HEK293 (cell line): ENCODE measurements at regions not wholly inside any gene's neighbourhood (a gene's known extent, or its start where the extent isn't known, plus 50 kb on each side); places are given as distances from the start of the nearest gene placed in this dataset.

Source experiments
- CTCF ChIA-PET: fragments of 350-600 bp; formaldehyde crosslinking; extraction: SDS; loops from one replicate; lab custom pipeline; 2021; ENCODE audit warnings: antibody characterized with exemption; lab: Yijun Ruan, JAX
- POLR2A ChIA-PET: fragments of 300-600 bp; formaldehyde crosslinking; extraction: SDS; loops from one replicate; lab custom pipeline; 2020; ENCODE audit warnings: antibody characterized with exemption, inconsistent platforms; lab: Yijun Ruan, JAX
- H3K27ac ChIP-seq: fragments of 200-500 bp; sonication (Bioruptor generic); 2 replicates; pipeline ENCODE4 v1.5.1; 2014; ENCODE audit warnings: low read depth, low read length, control low read depth, inconsistent platforms; ENCODE audit errors: extremely low read depth
- H3K36me3 ChIP-seq, 2 experiments: fragments of 200-500 bp in 1 of 2; sonication (Bioruptor generic) in 1 of 2; 1 replicate in 1 of 2; 2 replicates in 1 of 2; pipeline ENCODE4 v1.5.1; 2014 to 2017; ENCODE audit warnings: inconsistent platforms in 2 of 2, low read length in 2 of 2; ENCODE audit not compliant: control insufficient read depth in 2 of 2, insufficient read depth in 1 of 2
- H3K4me1 ChIP-seq: fragments of 200-500 bp; sonication (Bioruptor generic); 2 replicates; pipeline ENCODE4 v1.5.1; 2014; ENCODE audit warnings: mild to moderate bottlenecking, low read length, inconsistent platforms; ENCODE audit not compliant: control insufficient read depth, insufficient read depth
- H3K4me3 ChIP-seq: 2 replicates; pipeline ENCODE4 v1.5.1; 2011; ENCODE audit warnings: low read depth, mild to moderate bottlenecking, control low read depth, low read length, moderate library complexity
- H3K9me3 ChIP-seq: fragments of 200-500 bp; sonication (Bioruptor generic); 2 replicates; pipeline ENCODE4 v1.5.1; 2014; ENCODE audit warnings: low read depth, low read length, inconsistent platforms; ENCODE audit not compliant: control insufficient read depth, insufficient read depth
- ATF2 ChIP-seq: fragments of 450-650 bp; formaldehyde crosslinking; IDR thresholded peaks from 2 replicates; pipeline ENCODE4 v1.5.1; 2016; ENCODE audit warnings: missing biosample characterization, missing genetic modification characterization, low read depth
- KLF16 ChIP-seq: fragments of 450-650 bp; formaldehyde crosslinking; IDR thresholded peaks from 2 replicates; pipeline ENCODE4 v1.5.1; 2017; ENCODE audit warnings: missing biosample characterization, missing genetic modification characterization
- OSR2 ChIP-seq: fragments of 450-650 bp; formaldehyde crosslinking; IDR thresholded peaks from 2 replicates; pipeline ENCODE4 v1.5.1; 2016; ENCODE audit warnings: missing biosample characterization, missing genetic modification characterization
- PRDM6 ChIP-seq: fragments of 450-650 bp; formaldehyde crosslinking; IDR thresholded peaks from 2 replicates; pipeline ENCODE4 v1.5.1; 2017; ENCODE audit warnings: missing biosample characterization, missing genetic modification characterization
- TRIM28 ChIP-seq: IDR thresholded peaks from 2 replicates; pipeline ENCODE4 v1.6.1; 2011; ENCODE audit warnings: low read length, control low read depth, borderline replicate concordance
- ZFP69B ChIP-seq: fragments of 450-650 bp; formaldehyde crosslinking; IDR thresholded peaks from 2 replicates; pipeline ENCODE4 v1.5.1; 2016; ENCODE audit warnings: missing biosample characterization, missing genetic modification characterization
- ZNF132 ChIP-seq: fragments of 450-650 bp; formaldehyde crosslinking; IDR thresholded peaks from 2 replicates; pipeline ENCODE4 v1.5.1; 2017; ENCODE audit warnings: missing biosample characterization, missing genetic modification characterization, borderline replicate concordance
- ZNF133 ChIP-seq: fragments of 450-650 bp; formaldehyde crosslinking; IDR thresholded peaks from 2 replicates; pipeline ENCODE4 v1.5.1; 2016; ENCODE audit warnings: missing biosample characterization, missing genetic modification characterization
- ZNF148 ChIP-seq: fragments of 450-650 bp; formaldehyde crosslinking; IDR thresholded peaks from 2 replicates; pipeline ENCODE4 v1.5.0; 2017; ENCODE audit warnings: missing biosample characterization, missing genetic modification characterization, borderline replicate concordance
- ZNF155 ChIP-seq: fragments of 450-650 bp; formaldehyde crosslinking; IDR thresholded peaks from 2 replicates; pipeline ENCODE4 v1.5.1; 2016; ENCODE audit warnings: missing biosample characterization, missing genetic modification characterization
- ZNF24 ChIP-seq: fragments of 450-650 bp; formaldehyde crosslinking; IDR thresholded peaks from 2 replicates; pipeline ENCODE4 v1.5.1; 2016; ENCODE audit warnings: missing biosample characterization, missing genetic modification characterization
- ZNF354C ChIP-seq: fragments of 450-650 bp; formaldehyde crosslinking; IDR thresholded peaks from 2 replicates; pipeline ENCODE4 v1.5.1; 2016; ENCODE audit warnings: missing biosample characterization, missing genetic modification characterization, low read depth, borderline replicate concordance
- ZNF37A ChIP-seq: fragments of 450-650 bp; IDR thresholded peaks from 2 replicates; pipeline ENCODE4 v1.5.1; 2018; ENCODE audit warnings: missing biosample characterization, missing genetic modification characterization
- ZNF747 ChIP-seq: fragments of 450-650 bp; formaldehyde crosslinking; IDR thresholded peaks from 2 replicates; pipeline ENCODE4 v1.5.1; 2016; ENCODE audit warnings: missing biosample characterization, missing genetic modification characterization
- ZSCAN18 ChIP-seq: fragments of 450-650 bp; formaldehyde crosslinking; IDR thresholded peaks from 2 replicates; pipeline ENCODE4 v1.5.1; 2016; ENCODE audit warnings: missing biosample characterization, missing genetic modification characterization
- TF ChIP-seq, protein P1 (sequence below): fragments of 450-650 bp; formaldehyde crosslinking; IDR thresholded peaks from 2 replicates; pipeline ENCODE4 v1.5.1; 2017; ENCODE audit warnings: missing biosample characterization, mild to moderate bottlenecking, missing genetic modification characterization, moderate library complexity
- TF ChIP-seq, protein P2 (sequence below): fragments of 450-650 bp; formaldehyde crosslinking; IDR thresholded peaks from 2 replicates; pipeline ENCODE4 v1.5.1; 2016; ENCODE audit warnings: missing biosample characterization, missing genetic modification characterization

GRCh38 chr21:41075656-41076055, 92.3 kb upstream of the BACE2 start:
- POLR2A ChIA-PET: no interaction called here
- TF ChIP-seq KLF16 (tag by site-specific recombination): no peak
- no peak for TF ChIP-seq ZNF133
- TF ChIP-seq, protein P1, sequence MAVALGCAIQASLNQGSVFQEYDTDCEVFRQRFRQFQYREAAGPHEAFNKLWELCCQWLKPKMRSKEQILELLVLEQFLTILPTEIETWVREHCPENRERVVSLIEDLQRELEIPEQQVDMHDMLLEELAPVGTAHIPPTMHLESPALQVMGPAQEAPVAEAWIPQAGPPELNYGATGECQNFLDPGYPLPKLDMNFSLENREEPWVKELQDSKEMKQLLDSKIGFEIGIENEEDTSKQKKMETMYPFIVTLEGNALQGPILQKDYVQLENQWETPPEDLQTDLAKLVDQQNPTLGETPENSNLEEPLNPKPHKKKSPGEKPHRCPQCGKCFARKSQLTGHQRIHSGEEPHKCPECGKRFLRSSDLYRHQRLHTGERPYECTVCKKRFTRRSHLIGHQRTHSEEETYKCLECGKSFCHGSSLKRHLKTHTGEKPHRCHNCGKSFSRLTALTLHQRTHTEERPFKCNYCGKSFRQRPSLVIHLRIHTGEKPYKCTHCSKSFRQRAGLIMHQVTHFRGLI (tag by site-specific recombination): no peak
- no peak for TF ChIP-seq ZNF132
- TF ChIP-seq, protein P2, sequence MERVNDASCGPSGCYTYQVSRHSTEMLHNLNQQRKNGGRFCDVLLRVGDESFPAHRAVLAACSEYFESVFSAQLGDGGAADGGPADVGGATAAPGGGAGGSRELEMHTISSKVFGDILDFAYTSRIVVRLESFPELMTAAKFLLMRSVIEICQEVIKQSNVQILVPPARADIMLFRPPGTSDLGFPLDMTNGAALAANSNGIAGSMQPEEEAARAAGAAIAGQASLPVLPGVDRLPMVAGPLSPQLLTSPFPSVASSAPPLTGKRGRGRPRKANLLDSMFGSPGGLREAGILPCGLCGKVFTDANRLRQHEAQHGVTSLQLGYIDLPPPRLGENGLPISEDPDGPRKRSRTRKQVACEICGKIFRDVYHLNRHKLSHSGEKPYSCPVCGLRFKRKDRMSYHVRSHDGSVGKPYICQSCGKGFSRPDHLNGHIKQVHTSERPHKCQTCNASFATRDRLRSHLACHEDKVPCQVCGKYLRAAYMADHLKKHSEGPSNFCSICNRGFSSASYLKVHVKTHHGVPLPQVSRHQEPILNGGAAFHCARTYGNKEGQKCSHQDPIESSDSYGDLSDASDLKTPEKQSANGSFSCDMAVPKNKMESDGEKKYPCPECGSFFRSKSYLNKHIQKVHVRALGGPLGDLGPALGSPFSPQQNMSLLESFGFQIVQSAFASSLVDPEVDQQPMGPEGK (tag by site-specific recombination): no peak
- TF ChIP-seq ZFP69B (tag by site-specific recombination): no peak
- TF ChIP-seq ZNF148 (tag by site-specific recombination): no peak
- no peak for TF ChIP-seq ZNF354C (tag by site-specific recombination)
- no peak for TF ChIP-seq ATF2 (tag by site-specific recombination)
- TF ChIP-seq TRIM28: no peak
- no peak for TF ChIP-seq PRDM6 (tag by site-specific recombination)
- TF ChIP-seq ZNF155 (tag by site-specific recombination): no peak
- TF ChIP-seq ZNF24 (tag by site-specific recombination): no peak
- no peak for TF ChIP-seq ZNF747 (tag by site-specific recombination)
- TF ChIP-seq ZSCAN18 (tag by site-specific recombination): no peak
- no peak for TF ChIP-seq ZNF37A (tag by site-specific recombination)
- no peak for TF ChIP-seq OSR2 (tag by site-specific recombination)
- TF ChIP-seq, all 188 proteins: peak for 0
- H3K4me3 ChIP-seq: no peak overlapping the region
- CTCF ChIA-PET: no interaction called here
- no peaks in the 10 kb centered on the region for H3K36me3 ChIP-seq
- no peaks in the 10 kb centered on the region for H3K4me1 ChIP-seq
- no peak overlapping the region for H3K27ac ChIP-seq
- no peaks in the 10 kb centered on the region for H3K9me3 ChIP-seq
